ENCODE measurements at regions not wholly inside any gene's neighbourhood (a gene's known extent, or its start where the extent isn't known, plus 50 kb on each side); places are given as distances from the start of the nearest gene placed in this dataset.

- no peak for TF ChIP-seq RFX5 (IDR thresholded peaks at IDR 0.05; ENCODE audit: low read depth, low read length)
Observed at GRCh38 chr2:207311316-207312005, 145.7 kb upstream of the KLF7 start (continued).

GRCh38 chr2:207312006-207312356 lies 146.2 kb upstream of the KLF7 start:
- Histone ChIP-seq H3K23ac (ENCODE audit: low read depth, low read length) (peak overlapping the region; percentile 39; the same call in 1 of the 2 replicates), H3K4me1 (ENCODE audit: control insufficient read depth, insufficient read depth, low read length) (peaks cover 12% of the 10 kb centered on the region), H3K9ac (ENCODE audit: low read depth, low read length) (no peak overlapping the region), H2AFZ (replicated peaks; ENCODE audit: low read length, poor library complexity) (no peak overlapping the region), H3K27me3 (ENCODE audit: control insufficient read depth, insufficient read depth, low read length) (no peaks in the 10 kb centered on the region), H2BK20ac (ENCODE audit: low read depth, low read length) (peak overlapping the region; percentile 100), H3K14ac (replicated peaks; ENCODE audit: low read depth, low read length) (peak overlapping the region; percentile 99), H4K91ac (ENCODE audit: insufficient read depth, low read depth, low read length) (peak overlapping the region; percentile 90), H4K5ac (ENCODE audit: low read depth, low read length) (peak overlapping the region; percentile 32; the same call in 1 of the 2 replicates), H2BK15ac (ENCODE audit: low read depth, low read length) (peak overlapping the region; percentile 88; the same call in 2 of the 3 replicates), H3K4me3 (ENCODE audit: insufficient read depth, low read depth, low read length) (no peak overlapping the region), H4K20me1 (ENCODE audit: insufficient read depth, low read length) (no peaks in the 10 kb centered on the region), H4K8ac (ENCODE audit: low read depth in 2 of 2, low read length in 2 of 2) (peak overlapping the region; percentile 42 to 63), H3K27ac (ENCODE audit: insufficient read depth, low read length) (peak overlapping the region; percentile 44; the same call in 1 of the 2 replicates), H3K36me3 (ENCODE audit: control insufficient read depth, insufficient read depth, low read length) (no peaks in the 10 kb centered on the region), H2BK5ac (ENCODE audit: low read depth, low read length, poor library complexity, severe bottlenecking) (peak overlapping the region; percentile 72), H3K79me1 (ENCODE audit: low read depth in 1 of 2, low read length in 2 of 2) (peaks cover 0 to 9% of the 10 kb centered on the region in 2 experiments; a peak in 2 of 4 replicates), H3K18ac (ENCODE audit: low read depth, low read length) (peak overlapping the region; percentile 75), H2BK120ac (ENCODE audit: low read depth, low read length) (peak overlapping the region; percentile 99), H2AK5ac (ENCODE audit: low read depth, low read length) (peak overlapping the region; percentile 92; the same call in 1 of the 2 replicates), H2AK9ac (replicated peaks; ENCODE audit: low read depth, low read length, poor library complexity) (peak overlapping the region; percentile 81), H3K9me1 (ENCODE audit: insufficient read depth, low read length) (peaks cover 13% of the 10 kb centered on the region), H3K4ac (ENCODE audit: low read depth, low read length) (peak overlapping the region; percentile 97), H3K4me2 (ENCODE audit: low read depth, low read length) (no peak overlapping the region), H3K9me3 (ENCODE audit: control insufficient read depth, insufficient read depth, low read length) (no peaks in the 10 kb centered on the region), H3K56ac (ENCODE audit: extremely low read depth, insufficient read depth, low read length) (peak overlapping the region; percentile 36)
- in situ Hi-C loops (cut with MboI; ENCODE audit: low sequenced_read_pairs) (no loop called here), intact Hi-C loops (cut with micrococcal nuclease) (no loop called here), dilution Hi-C loops (cut with HindIII; ENCODE audit: low sequenced_read_pairs, unreplicated experiment) (no loop called here)
- ATAC-seq (ENCODE audit: low read depth) (no peak), DNase-seq (no peak)
- POLR2A ChIA-PET (ENCODE audit: unreplicated experiment) = no interaction called here
- no TSS peak for BruUV-seq (replicated peaks)
- CTCF ChIA-PET = no interaction called here
- TF ChIP-seq CHD1 (IDR thresholded peaks at IDR 0.05; ENCODE audit: low read depth, low read length) (no peak), NFE2L2 (IDR thresholded peaks at IDR 0.05; ENCODE audit: low read depth, low read length) (no peak), RCOR1 (IDR thresholded peaks at IDR 0.05; ENCODE audit: insufficient replicate concordance, low read length) (no peak), MAFK (IDR thresholded peaks at IDR 0.05; ENCODE audit: low read depth, low read length) (no peak), CEBPB (IDR thresholded peaks at IDR 0.05; ENCODE audit: low read depth, low read length) (no peak)

All from IMR-90 (cell line).